HCT116 (cell line): ENCODE measurements at regions not wholly inside any gene's neighbourhood (a gene's known extent, or its start where the extent isn't known, plus 50 kb on each side); places are given as distances from the start of the nearest gene placed in this dataset.

ENCODE experiments used
- ATAC-seq: fragments of 200-7000 bp; cut with Tn5 transposase; 2 replicates; pipeline ENCODE4 v1.9.1; 2020; ENCODE audit warnings: mild to moderate bottlenecking, moderate library complexity
- BruUV-seq: library from RNA; stranded (reverse); fragments of 400-500 nt; replicated peaks from 2 replicates; lab custom pipeline; 2021; lab: Mats Ljungman, UMichigan
- CTCF ChIA-PET: fragments of 300-600 bp; sonication (Branson Sonifier 250); formaldehyde crosslinking; loops from one replicate; lab custom pipeline; 2021; ENCODE audit warnings: antibody characterized with exemption; lab: Charles Lee
- POLR2A ChIA-PET: fragments of 300-600, 350-600 bp; sonication (Branson Sonifier 250); formaldehyde crosslinking; loops from one replicate; lab custom pipeline; 2021; ENCODE audit warnings: antibody characterized with exemption; lab: Charles Lee
- RAD21 ChIA-PET, 2 experiments: fragments of 300-600 bp; sonication (Branson Sonifier 250); formaldehyde crosslinking; loops; one replicate each; lab custom pipeline; 2023; ENCODE audit warnings: low total read pairs in 2 of 2; ENCODE audit not compliant: uncharacterized antibody in 2 of 2, unreplicated experiment in 2 of 2, low non-redundant PET in 1 of 2; lab: Charles Lee
- DNase-seq: peaks from one replicate; pipeline ENCODE4 v3.0.0-alpha.2; 2010; ENCODE audit warnings: low read depth, low spot score
- H2AFZ ChIP-seq: fragments of 200-600 bp; shearing (Covaris generic), sonication (generic); 2 replicates; pipeline ENCODE4 v1.6.1; 2017; ENCODE audit warnings: low read depth, mixed run types, mixed read lengths, antibody characterized with exemption, low read length; ENCODE audit not compliant: poor library complexity, severe bottlenecking
- H3K27ac ChIP-seq: 2 replicates; pipeline ENCODE4 v1.5.1; 2012; ENCODE audit warnings: low read depth, low read length
- H3K27me3 ChIP-seq: fragments of 200-600 bp; sonication (generic); 2 replicates; pipeline ENCODE4 v1.6.1; 2016; ENCODE audit warnings: mixed run types, low read length, mixed read lengths; ENCODE audit not compliant: insufficient read depth
- H3K36me3 ChIP-seq, 2 experiments: fragments of 200-500 bp in 1 of 2; fragments of 200-600 bp in 1 of 2; sonication (Bioruptor generic) in 1 of 2; sonication (generic) in 1 of 2; 2 replicates each; pipeline versions ENCODE4 v1.5.1 to v1.6.1; 2014 to 2016; ENCODE audit warnings: low read length in 2 of 2, inconsistent platforms in 1 of 2, mixed read lengths in 1 of 2, mixed run types in 1 of 2; ENCODE audit not compliant: insufficient read depth in 2 of 2, control insufficient read depth in 1 of 2
- H3K4me1 ChIP-seq, 2 experiments: fragments of 200-600 bp in 1 of 2; sonication (generic) in 1 of 2; 2 replicates each; pipeline versions ENCODE4 v1.5.1 to v1.6.1; 2012 to 2017; ENCODE audit warnings: low read length in 2 of 2, inconsistent platforms in 1 of 2, mild to moderate bottlenecking in 1 of 2, mixed read lengths in 1 of 2, mixed run types in 1 of 2, moderate library complexity in 1 of 2; ENCODE audit not compliant: insufficient read depth in 2 of 2, control insufficient read depth in 1 of 2
- H3K4me2 ChIP-seq: fragments of 200-600 bp; sonication (generic); 2 replicates; pipeline ENCODE4 v1.6.1; 2017; ENCODE audit warnings: mixed run types, low read length, mixed read lengths
- H3K4me3 ChIP-seq, 2 experiments: fragments of 200-600 bp in 1 of 2; sonication (generic) in 1 of 2; replicated peaks in 1 of 2; 2 replicates each; pipeline ENCODE4 v1.5.1; 2011 to 2016; ENCODE audit warnings: low read length in 2 of 2, control low read depth in 1 of 2, low read depth in 1 of 2, mild to moderate bottlenecking in 1 of 2, mixed read lengths in 1 of 2, mixed run types in 1 of 2
- H3K79me2 ChIP-seq: fragments of 200-600 bp; sonication (generic); 2 replicates; pipeline ENCODE4 v1.6.1; 2017; ENCODE audit warnings: mild to moderate bottlenecking, mixed run types, low read length, moderate library complexity, mixed read lengths; ENCODE audit not compliant: insufficient read depth
- H3K9ac ChIP-seq: fragments of 200-600 bp; sonication (generic); 2 replicates; pipeline ENCODE4 v1.6.1; 2016; ENCODE audit warnings: low read length, mixed read lengths
- H3K9me2 ChIP-seq: fragments of 200-600 bp; sonication (generic), shearing (Covaris generic); 2 replicates; pipeline ENCODE4 v1.6.1; 2017; ENCODE audit warnings: mixed run types, mild to moderate bottlenecking, moderate library complexity; ENCODE audit not compliant: insufficient read depth
- H3K9me3 ChIP-seq, 2 experiments: fragments of 200-500 bp in 1 of 2; fragments of 200-600 bp in 1 of 2; sonication (Bioruptor generic) in 1 of 2; sonication (generic) in 1 of 2; 2 replicates each; pipeline ENCODE4 v1.6.1; 2014 to 2017; ENCODE audit warnings: low read length in 2 of 2, mixed read lengths in 2 of 2, inconsistent platforms in 1 of 2, low read depth in 1 of 2, mild to moderate bottlenecking in 1 of 2, mixed run types in 1 of 2, moderate library complexity in 1 of 2; ENCODE audit not compliant: control insufficient read depth in 1 of 2, insufficient read depth in 1 of 2
- H4K20me1 ChIP-seq: fragments of 200-600 bp; sonication (generic), shearing (Covaris generic); 2 replicates; pipeline ENCODE4 v1.6.1; 2017; ENCODE audit warnings: mixed run types, mild to moderate bottlenecking, moderate library complexity; ENCODE audit not compliant: insufficient read depth
- RAD21 ChIP-seq: IDR thresholded peaks from 2 replicates; pipeline ENCODE4 v1.6.1; 2012; ENCODE audit warnings: low read depth, mild to moderate bottlenecking
- TCF7L2 ChIP-seq: IDR thresholded peaks from 2 replicates; pipeline ENCODE4 v1.7.0; 2011; ENCODE audit warnings: borderline replicate concordance, inconsistent platforms; ENCODE audit not compliant: insufficient read depth, insufficient read length; ENCODE audit errors: extremely low read depth
- intact Hi-C: fragments of 100-400 bp; cut with micrococcal nuclease; formaldehyde crosslinking; loops from 2 replicates; pipeline ENCODE4 v1.10.0; 2022
- TF ChIP-seq, protein P1 (sequence below), 3 experiments: fragments of 200-600 bp in 1 of 3; sonication (generic) in 1 of 3; IDR thresholded peaks in 2 of 3; conservative IDR thresholded peaks in 1 of 3; 2 replicates each; pipeline ENCODE4 v1.5.1; 2012 to 2017; ENCODE audit warnings: low read depth in 2 of 3, low read length in 2 of 3, antibody characterized with exemption in 1 of 3, borderline replicate concordance in 1 of 3, control low read depth in 1 of 3, mild to moderate bottlenecking in 1 of 3, mixed read lengths in 1 of 3, mixed run types in 1 of 3, moderate library complexity in 1 of 3; ENCODE audit not compliant: insufficient read depth in 1 of 3
- TF ChIP-seq, protein P2 (sequence below): IDR thresholded peaks from 2 replicates; pipeline ENCODE4 v1.6.1; 2012

DNA sequence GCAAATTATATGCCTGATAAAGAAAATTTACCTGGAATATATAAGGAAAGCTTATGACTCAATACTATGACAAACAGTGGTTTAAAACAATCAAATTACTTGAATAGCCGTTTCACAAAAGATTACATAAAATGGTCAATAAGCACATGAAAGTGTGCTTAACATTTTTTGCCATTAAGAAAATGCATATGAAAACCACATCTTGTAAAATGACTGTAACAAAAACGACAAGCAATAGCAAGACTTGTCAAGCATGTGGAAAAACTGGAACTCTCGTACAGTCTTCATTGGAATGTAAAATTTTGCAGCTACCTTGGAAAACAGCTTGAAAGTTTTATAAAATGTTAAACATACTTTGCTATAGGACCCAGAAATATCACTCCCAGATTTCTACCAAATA, 1110.3 kb downstream of the NAALADL2 start:
- TF ChIP-seq, protein P1, sequence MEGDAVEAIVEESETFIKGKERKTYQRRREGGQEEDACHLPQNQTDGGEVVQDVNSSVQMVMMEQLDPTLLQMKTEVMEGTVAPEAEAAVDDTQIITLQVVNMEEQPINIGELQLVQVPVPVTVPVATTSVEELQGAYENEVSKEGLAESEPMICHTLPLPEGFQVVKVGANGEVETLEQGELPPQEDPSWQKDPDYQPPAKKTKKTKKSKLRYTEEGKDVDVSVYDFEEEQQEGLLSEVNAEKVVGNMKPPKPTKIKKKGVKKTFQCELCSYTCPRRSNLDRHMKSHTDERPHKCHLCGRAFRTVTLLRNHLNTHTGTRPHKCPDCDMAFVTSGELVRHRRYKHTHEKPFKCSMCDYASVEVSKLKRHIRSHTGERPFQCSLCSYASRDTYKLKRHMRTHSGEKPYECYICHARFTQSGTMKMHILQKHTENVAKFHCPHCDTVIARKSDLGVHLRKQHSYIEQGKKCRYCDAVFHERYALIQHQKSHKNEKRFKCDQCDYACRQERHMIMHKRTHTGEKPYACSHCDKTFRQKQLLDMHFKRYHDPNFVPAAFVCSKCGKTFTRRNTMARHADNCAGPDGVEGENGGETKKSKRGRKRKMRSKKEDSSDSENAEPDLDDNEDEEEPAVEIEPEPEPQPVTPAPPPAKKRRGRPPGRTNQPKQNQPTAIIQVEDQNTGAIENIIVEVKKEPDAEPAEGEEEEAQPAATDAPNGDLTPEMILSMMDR (IDR thresholded peaks at IDR 0.05 in 2 of 3, conservative IDR thresholded peaks at IDR 0.05 in 1 of 3; ENCODE audit: borderline replicate concordance in 1 of 3, insufficient read depth in 1 of 3, low read depth in 2 of 3, low read length in 2 of 3): no peak
- no peaks in the 10 kb centered on the region for H3K36me3 ChIP-seq
- no peaks in the 10 kb centered on the region for H3K9me2 ChIP-seq
- no peaks in the 10 kb centered on the region for H3K4me1 ChIP-seq
- BruUV-seq: no TSS peak
- ATAC-seq (no peak), DNase-seq (no peak)
- ChIA-PET RAD21 (no interaction called here), CTCF (no interaction called here), POLR2A (no interaction called here)
- H3K4me3 ChIP-seq: no peak overlapping the region
- intact Hi-C loops: no loop called here
- H3K9ac ChIP-seq: no peak overlapping the region
- H3K79me2 ChIP-seq: no peaks in the 10 kb centered on the region
- no peaks in the 10 kb centered on the region for H4K20me1 ChIP-seq
- no peaks in the 10 kb centered on the region for H3K9me3 ChIP-seq
- no peaks in the 10 kb centered on the region for H3K27me3 ChIP-seq
- H2AFZ ChIP-seq: no peak overlapping the region
- no peak overlapping the region for H3K27ac ChIP-seq
- H3K4me2 ChIP-seq: no peak overlapping the region

DNA sequence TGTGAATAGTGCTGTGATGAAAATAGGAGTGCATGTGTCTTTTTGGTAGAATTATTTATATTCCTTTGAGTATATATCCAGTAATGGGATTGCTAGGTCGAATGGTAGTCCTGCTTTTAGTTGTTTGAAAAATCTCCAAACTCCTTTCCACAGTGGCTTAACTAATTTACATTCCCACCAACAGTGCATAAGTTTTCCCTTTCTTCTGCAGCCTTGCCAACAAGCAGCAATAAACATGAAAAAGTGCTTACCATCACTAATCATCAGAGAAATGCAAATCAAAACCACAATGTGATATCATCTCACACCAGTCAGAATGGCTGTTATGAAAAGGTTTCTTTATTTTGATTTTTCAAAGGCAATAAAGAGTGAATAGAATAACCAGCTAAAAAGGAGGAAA, 1105.9 kb downstream of the NAALADL2 start:
- RAD21 ChIA-PET: no interaction called here
- H3K27ac ChIP-seq: no peak overlapping the region
- no peaks in the 10 kb centered on the region for H3K79me2 ChIP-seq
- no peak overlapping the region for H3K4me2 ChIP-seq
- DNase-seq: no peak
- no peaks in the 10 kb centered on the region for H3K9me2 ChIP-seq
- no TSS peak for BruUV-seq
- no peaks in the 10 kb centered on the region for H3K9me3 ChIP-seq
- intact Hi-C loops: no loop called here
- no peak overlapping the region for H3K4me3 ChIP-seq
- no peaks in the 10 kb centered on the region for H3K27me3 ChIP-seq
- no peak overlapping the region for H2AFZ ChIP-seq
- POLR2A ChIA-PET: no interaction called here
- H3K4me1 ChIP-seq: no peaks in the 10 kb centered on the region
- no peak for TF ChIP-seq TCF7L2
- TF ChIP-seq RAD21: no peak
- TF ChIP-seq, protein P2, sequence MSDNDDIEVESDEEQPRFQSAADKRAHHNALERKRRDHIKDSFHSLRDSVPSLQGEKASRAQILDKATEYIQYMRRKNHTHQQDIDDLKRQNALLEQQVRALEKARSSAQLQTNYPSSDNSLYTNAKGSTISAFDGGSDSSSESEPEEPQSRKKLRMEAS: no peak
- no peaks in the 10 kb centered on the region for H3K36me3 ChIP-seq
- ATAC-seq: no peak
- CTCF ChIA-PET: no interaction called here
- no peaks in the 10 kb centered on the region for H4K20me1 ChIP-seq
- no peak overlapping the region for H3K9ac ChIP-seq
